Ascending aorta (tissue), 2 donors: ENCODE measurements at regions not wholly inside any gene's neighbourhood (a gene's known extent, or its start where the extent isn't known, plus 50 kb on each side); places are given as distances from the start of the nearest gene placed in this dataset.

Experiments used
- DNase-seq, 2 donors: peaks; one replicate each; pipeline ENCODE4 v3.0.0-alpha.2; 2019; ENCODE audit warnings: low spot score in 2 of 2
- H3K27ac ChIP-seq, 2 donors: fragments of 200-600 bp; sonication (generic); one replicate each; pipeline ENCODE4 v1.5.1; 2016 to 2017; ENCODE audit warnings: mild to moderate bottlenecking in 1 of 2
- H3K27me3 ChIP-seq: fragments of 200-600 bp; sonication (generic); one replicate; pipeline ENCODE4 v1.5.1; 2017
- H3K36me3 ChIP-seq, 2 donors: fragments of 200-600 bp; sonication (generic); one replicate each; pipeline ENCODE4 v1.5.1; 2016
- H3K4me1 ChIP-seq, 2 donors: fragments of 200-600 bp; sonication (generic); one replicate each; pipeline ENCODE4 v1.5.1; 2016 to 2017; ENCODE audit warnings: mild to moderate bottlenecking in 1 of 2
- H3K4me3 ChIP-seq, 2 donors: fragments of 200-600 bp; sonication (generic); one replicate each; pipeline ENCODE4 v1.5.1; 2016 to 2017; ENCODE audit warnings: mild to moderate bottlenecking in 1 of 2
- H3K9me3 ChIP-seq, 2 donors: fragments of 200-600 bp; sonication (generic); one replicate each; pipeline ENCODE4 v1.5.1; 2016
- CTCF ChIP-seq, 3 experiments: fragments of 200-600 bp in 2 of 3; fragments of 450-650 bp in 1 of 3; sonication (generic) in 2 of 3; IDR thresholded peaks; one replicate each; pipeline ENCODE4 v1.5.1; 2016 to 2019; ENCODE audit warnings: antibody characterized with exemption in 3 of 3, mild to moderate bottlenecking in 1 of 3, moderate library complexity in 1 of 3
- intact Hi-C: fragments of 100-400 bp; cut with DNase I; formaldehyde crosslinking; loops from one replicate; pipeline ENCODE4 v1.15.1; 2023

- H3K27ac ChIP-seq = no peak overlapping the region
- H3K36me3 ChIP-seq = no peaks in the 10 kb centered on the region
- intact Hi-C loops = no loop called here
- no peak overlapping the region for H3K4me3 ChIP-seq
- no peaks in the 10 kb centered on the region for H3K27me3 ChIP-seq
- no peak for DNase-seq
- no peaks in the 10 kb centered on the region for H3K4me1 ChIP-seq
- TF ChIP-seq CTCF (IDR thresholded peaks at IDR 0.05) = no peak
- H3K9me3 ChIP-seq = no peaks in the 10 kb centered on the region
Measured at GRCh38 chr3:80998022-80998421, 763.4 kb downstream of the GBE1 start.

GRCh38 chr3:80997622-80998021 is 763.8 kb downstream of the GBE1 start:
- intact Hi-C loops = no loop called here
- TF ChIP-seq CTCF (IDR thresholded peaks at IDR 0.05) = no peak
- Histone ChIP-seq H3K27ac (no peak overlapping the region), H3K36me3 (no peaks in the 10 kb centered on the region), H3K9me3 (no peaks in the 10 kb centered on the region), H3K4me1 (no peaks in the 10 kb centered on the region), H3K4me3 (no peak overlapping the region), H3K27me3 (no peaks in the 10 kb centered on the region)
- DNase-seq = no peak

GRCh38 chr3:80994767-80995166 is 766.7 kb downstream of the GBE1 start:
- TF ChIP-seq CTCF (IDR thresholded peaks at IDR 0.05) = no peak
- no peak overlapping the region for H3K27ac ChIP-seq
- H3K9me3 ChIP-seq = no peaks in the 10 kb centered on the region
- H3K4me3 ChIP-seq = no peak overlapping the region
- H3K4me1 ChIP-seq = no peaks in the 10 kb centered on the region
- no peaks in the 10 kb centered on the region for H3K36me3 ChIP-seq
- intact Hi-C loops = no loop called here
- no peak for DNase-seq
- no peaks in the 10 kb centered on the region for H3K27me3 ChIP-seq

GRCh38 chr3:80994085-80994665 is 767.3 kb downstream of the GBE1 start:
- TF ChIP-seq CTCF (IDR thresholded peaks at IDR 0.05) = no peak
- no peaks in the 10 kb centered on the region for H3K9me3 ChIP-seq
- H3K36me3 ChIP-seq = no peaks in the 10 kb centered on the region
- DNase-seq = no peak
- intact Hi-C loops = no loop called here
- H3K4me1 ChIP-seq = no peaks in the 10 kb centered on the region
- H3K27me3 ChIP-seq = no peaks in the 10 kb centered on the region
- no peak overlapping the region for H3K4me3 ChIP-seq
- no peak overlapping the region for H3K27ac ChIP-seq

GRCh38 chr3:80993241-80993945 is 768.1 kb downstream of the GBE1 start:
- Histone ChIP-seq H3K27me3 (no peaks in the 10 kb centered on the region), H3K4me3 (no peak overlapping the region), H3K9me3 (no peaks in the 10 kb centered on the region), H3K36me3 (no peaks in the 10 kb centered on the region), H3K27ac (no peak overlapping the region), H3K4me1 (no peaks in the 10 kb centered on the region)
- no peak for DNase-seq
- intact Hi-C loops = no loop called here
- no peak for TF ChIP-seq CTCF (IDR thresholded peaks at IDR 0.05)
